ENCODE measurements at regions not wholly inside any gene's neighbourhood (a gene's known extent, or its start where the extent isn't known, plus 50 kb on each side); places are given as distances from the start of the nearest gene placed in this dataset.
"Not testable (repeated sequence)": the region's sequence is repeated elsewhere in the genome, so short reads cannot be mapped to it uniquely, and the experiment has no call there.

GRCh38 chr4:82171531-82172155 is 202.1 kb downstream of the HNRNPD start:
- no peak for DNase-seq

DNA sequence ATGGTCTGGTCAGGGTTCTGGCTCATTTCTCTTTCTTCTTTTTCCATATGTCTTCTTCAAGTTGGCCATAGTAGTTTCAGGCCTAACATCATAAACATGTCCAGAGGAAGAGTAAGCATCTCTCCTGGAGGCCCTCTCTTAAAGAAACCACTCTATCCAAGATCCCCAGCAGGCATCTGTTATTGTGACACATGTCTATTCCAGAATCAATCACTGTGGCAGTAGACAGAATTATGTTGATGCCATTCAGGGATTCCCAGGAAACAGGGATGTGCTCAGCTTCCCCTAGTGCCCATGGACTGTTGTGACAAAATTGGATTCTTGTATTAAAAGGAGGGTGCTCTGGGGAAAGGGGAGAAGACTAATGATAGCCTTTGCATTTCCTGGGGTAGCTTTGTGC is 224.0 kb downstream of the HNRNPD start:
- DNase-seq = no peak

- no peak for DNase-seq
These were observed 227.9 kb downstream of the HNRNPD start for GRCh38 chr4:82145850-82146249.

DNA sequence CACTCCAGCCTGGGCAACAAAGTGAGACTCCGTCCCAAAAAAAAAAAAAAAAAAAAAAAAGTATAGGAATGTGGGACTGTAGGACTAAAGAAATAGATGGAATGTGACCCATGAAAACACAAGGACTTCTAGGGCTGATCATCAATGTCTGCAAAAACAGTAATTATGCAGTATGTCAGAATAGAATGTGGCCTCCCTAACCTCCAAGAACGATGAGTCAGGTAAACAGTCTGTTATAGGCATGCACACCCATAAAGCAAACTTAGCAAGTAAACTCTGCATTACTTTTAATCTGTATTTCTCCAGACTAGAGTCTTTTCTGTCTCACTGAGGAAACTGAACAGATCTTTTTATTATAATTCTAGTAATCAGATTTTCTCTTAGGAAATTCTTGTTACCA is 233.4 kb downstream of the HNRNPD start:
- no peak for DNase-seq

- no peak for DNase-seq
These were observed 234.5 kb downstream of the HNRNPD start for GRCh38 chr4:82139287-82139686.

GRCh38 chr4:82138374-82138773 is 235.4 kb downstream of the HNRNPD start:
- no peak for DNase-seq

DNA sequence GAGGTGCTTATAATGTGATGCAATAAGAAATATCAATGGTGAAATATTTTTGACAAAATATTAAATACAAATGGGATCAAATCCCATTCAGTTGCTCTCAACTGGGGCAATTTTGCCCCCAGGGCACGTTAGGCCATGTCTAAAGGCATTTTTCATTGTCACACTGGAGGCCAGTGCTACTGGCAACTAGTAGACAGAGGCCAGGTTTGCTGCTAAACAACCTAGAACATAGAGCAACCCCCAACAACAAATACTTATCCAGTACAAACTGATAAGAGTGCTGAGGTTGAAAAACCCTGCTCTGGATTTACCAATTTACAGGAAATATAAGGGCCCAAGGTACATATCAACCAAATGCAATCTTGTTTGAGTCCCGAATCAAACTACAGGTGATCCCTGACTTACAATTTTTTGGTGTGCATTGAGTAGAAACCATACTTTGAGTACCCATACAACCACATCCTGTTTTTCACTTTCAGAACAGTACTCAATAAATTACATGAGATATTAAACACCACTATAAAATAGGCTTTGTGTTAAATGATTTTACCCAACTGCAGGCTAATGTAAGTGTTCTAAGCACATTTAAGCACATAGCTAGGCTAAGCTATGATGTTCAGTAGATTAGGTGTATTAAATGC is 237.5 kb downstream of the HNRNPD start:
- no peak for DNase-seq

- DNase-seq = no peak
These were observed 245.4 kb downstream of the HNRNPD start for GRCh38 chr4:82128355-82128754.

- no peak for DNase-seq
These were observed 247.2 kb downstream of the HNRNPD start for GRCh38 chr4:82126512-82127040.

- DNase-seq = no peak
These were observed 247.9 kb downstream of the HNRNPD start for GRCh38 chr4:82125787-82126297.

DNA sequence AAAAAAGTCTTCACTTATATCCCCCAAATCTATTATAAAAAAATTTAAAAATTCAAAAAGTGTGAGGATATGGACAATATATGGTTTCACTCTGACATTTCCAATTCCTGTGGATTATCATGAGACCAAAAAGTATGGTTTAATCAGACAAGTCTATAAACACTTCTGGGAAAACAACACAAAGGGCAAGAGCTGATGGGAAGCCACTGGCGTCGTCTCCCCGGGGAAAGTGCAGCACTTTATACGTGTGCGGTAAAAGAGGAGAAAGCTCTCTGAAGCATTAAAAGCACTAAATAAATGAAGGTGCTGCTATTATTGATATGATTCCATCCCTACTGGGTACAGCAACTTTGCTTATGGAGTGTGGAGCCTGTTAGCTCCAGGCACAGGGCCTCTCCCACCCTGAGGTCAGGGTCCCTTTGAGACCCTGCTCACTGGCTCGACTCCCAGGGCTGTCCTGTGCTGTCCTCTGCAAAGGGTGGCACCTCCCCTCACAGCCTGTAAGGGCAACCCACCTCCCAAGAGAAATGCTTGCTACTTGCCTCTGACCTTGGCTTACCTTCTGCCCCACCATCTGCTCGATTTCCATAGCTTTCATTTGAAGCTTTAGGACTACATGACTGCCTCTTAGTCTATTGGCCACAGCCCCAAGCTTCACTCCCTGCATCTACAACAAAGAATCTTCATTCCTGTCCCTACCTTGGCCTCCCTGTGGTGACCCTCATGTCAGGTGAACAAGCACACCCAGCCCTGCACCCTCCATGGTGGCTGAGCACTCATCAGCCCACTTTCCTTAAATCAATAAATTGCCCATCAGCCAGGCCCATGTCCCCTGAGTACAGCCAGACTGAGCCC is 248.6 kb downstream of the HNRNPD start:
- DNase-seq = no peak

DNA sequence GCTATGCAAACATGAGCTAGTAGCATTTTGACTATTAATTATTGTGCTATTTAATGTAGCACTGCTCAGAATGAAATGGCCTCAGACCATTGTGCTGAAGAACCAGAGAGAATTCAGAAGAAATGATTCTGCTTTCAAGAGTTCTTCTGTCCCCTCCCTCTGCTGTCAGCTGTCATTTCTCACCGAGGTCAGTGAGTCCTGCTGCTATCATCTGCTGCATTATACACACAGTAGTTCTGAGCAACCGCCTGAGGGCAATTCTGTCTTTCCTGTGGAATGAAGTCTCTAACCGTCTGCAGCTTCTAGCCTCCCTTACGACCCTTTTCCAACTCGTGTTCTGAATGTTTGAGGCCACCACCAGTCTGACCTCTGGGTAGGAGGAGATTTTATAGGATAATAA is 249.4 kb downstream of the HNRNPD start:
- DNase-seq = no peak

DNA sequence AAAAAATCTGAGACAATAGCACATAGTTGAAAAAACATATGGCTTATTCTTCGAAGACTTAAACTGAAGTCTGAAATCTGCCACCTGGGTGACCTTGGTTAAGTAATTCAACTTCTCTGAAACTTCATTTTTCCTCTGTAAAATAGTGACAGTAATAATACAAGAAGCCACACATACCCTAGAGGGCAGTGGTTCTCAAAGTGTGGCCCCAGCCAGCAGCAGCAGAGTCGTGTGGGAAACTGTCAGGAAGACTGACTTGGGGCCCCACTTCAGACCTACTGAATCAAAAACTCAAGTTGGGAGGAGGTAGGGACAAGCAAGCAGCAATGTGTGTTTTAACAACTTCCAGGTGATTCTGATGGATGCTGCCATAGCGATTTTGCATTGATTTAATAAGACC is 249.9 kb downstream of the HNRNPD start:
- DNase-seq = no peak

DNA sequence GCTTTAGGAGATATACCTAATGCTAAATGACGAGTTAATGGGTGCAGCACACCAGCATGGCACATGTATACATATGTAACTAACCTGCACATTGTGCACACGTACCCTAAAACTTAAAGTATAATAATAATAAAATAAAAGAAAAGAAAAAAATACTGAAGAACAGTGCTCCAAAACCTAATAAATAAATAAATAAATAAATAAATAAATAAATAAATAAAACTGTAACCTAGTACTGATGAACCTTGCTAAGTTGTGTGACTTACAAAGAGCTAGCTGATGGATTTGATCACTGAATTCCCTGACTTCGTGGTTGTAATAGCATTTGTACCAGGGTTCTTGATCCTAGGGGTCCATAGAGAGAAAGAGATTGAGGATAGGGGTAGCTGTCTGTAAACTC is 258.6 kb downstream of the HNRNPD start:
- DNase-seq = not testable (repeated sequence)

GRCh38 chr4:82108506-82108905 is 265.3 kb downstream of the HNRNPD start:
- DNase-seq = no peak

DNA sequence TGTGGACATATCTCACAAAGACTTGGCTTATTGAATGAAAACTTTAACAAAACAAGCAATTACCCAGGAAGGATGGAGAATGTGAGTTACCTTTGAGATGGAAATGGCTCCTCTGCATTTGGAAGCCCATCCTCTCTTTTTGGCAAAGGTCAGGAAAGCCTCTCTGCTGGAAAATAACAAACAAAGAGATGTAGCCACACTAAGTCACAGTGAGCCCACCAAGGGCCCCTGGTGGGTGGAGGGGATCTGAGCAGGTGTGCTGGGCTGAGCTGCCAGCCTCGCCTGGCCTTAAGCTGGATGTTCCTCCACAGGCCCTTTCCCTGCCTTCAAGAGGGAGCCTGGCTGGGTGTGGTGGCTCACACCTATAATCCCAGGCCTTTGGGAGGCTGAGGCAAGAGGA is 269.2 kb downstream of the HNRNPD start:
- no peak for DNase-seq

GRCh38 chr4:82099928-82100579 is 273.7 kb downstream of the HNRNPD start:
- no peak for DNase-seq

- no peak for DNase-seq
These were observed 276.3 kb downstream of the HNRNPD start for GRCh38 chr4:82097504-82097903.

- no peak for DNase-seq
These were observed 283.1 kb downstream of the HNRNPD start for GRCh38 chr4:82090717-82091116.

DNA sequence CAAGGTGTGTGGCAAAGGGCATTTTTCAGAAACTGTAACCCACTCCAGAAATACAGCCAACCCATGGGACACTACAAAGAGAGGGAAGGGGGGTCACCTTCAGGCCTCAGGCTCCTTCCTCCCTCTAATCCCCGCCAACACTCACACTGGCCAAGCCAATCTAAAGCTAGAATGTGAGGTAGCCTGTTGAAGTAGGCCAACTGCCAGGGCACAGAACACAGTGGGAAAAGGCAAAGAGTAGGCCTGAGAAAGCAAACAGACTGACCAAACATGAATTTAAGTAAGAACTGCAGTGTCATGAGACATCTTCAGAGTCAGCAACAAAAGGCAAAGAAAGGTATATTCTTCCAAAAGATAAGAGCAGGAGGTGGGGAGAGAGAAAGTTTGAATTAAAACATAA is 289.0 kb downstream of the HNRNPD start:
- no peak for DNase-seq

GRCh38 chr4:82077471-82077995 is 296.3 kb downstream of the HNRNPD start:
- not testable (repeated sequence) for DNase-seq

GRCh38 chr4:82076809-82077208 is 297.0 kb downstream of the HNRNPD start:
- no peak for DNase-seq

DNA sequence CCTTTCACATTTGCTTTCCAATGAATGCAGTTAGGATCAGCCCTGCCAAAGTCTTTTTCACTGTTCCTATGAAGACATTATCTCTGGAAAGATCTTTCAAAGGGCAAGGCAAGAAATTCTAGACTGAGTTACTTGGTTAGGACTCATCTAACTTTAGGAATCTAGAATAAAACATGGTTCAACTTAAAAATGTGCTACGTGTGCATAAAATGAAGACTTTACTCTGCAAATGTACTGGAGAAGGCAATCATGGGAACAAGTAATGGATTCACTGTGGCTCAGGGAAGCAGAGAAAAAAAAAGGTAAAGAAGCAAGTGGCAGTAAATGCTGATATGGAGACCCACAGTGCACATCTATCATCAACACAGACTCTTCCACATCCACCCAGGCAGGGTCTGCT is 297.4 kb downstream of the HNRNPD start:
- DNase-seq = no peak
